DOHH2 (cell line): ENCODE measurements at regions not wholly inside any gene's neighbourhood (a gene's known extent, or its start where the extent isn't known, plus 50 kb on each side); places are given as distances from the start of the nearest gene placed in this dataset.

Experiments used
- H3F3A ChIP-seq: fragments of 200-600 bp; sonication (generic), shearing (Covaris generic); 2 replicates; pipeline ENCODE4 v1.6.0; 2016; ENCODE audit warnings: antibody characterized with exemption, mild to moderate bottlenecking; ENCODE audit not compliant: control insufficient read depth, insufficient read depth
- H3K27ac ChIP-seq: fragments of 200-600 bp; sonication (generic); 2 replicates; pipeline ENCODE4 v1.5.1; 2014; ENCODE audit warnings: low read depth, mild to moderate bottlenecking, low read length, moderate library complexity
- H3K27me3 ChIP-seq: fragments of 200-600 bp; sonication (generic); 2 replicates; pipeline ENCODE4 v1.6.1; 2014; ENCODE audit warnings: mild to moderate bottlenecking, low read length, mixed read lengths; ENCODE audit not compliant: control insufficient read depth
- H3K36me3 ChIP-seq: fragments of 200-600 bp; sonication (generic); 2 replicates; pipeline ENCODE4 v1.6.1; 2014; ENCODE audit warnings: mild to moderate bottlenecking, low read length, moderate library complexity, mixed read lengths; ENCODE audit not compliant: control insufficient read depth
- H3K4me1 ChIP-seq: fragments of 200-600 bp; sonication (generic); 2 replicates; pipeline ENCODE4 v1.6.1; 2014; ENCODE audit warnings: mild to moderate bottlenecking, low read length, mixed read lengths; ENCODE audit not compliant: control insufficient read depth
- H3K4me2 ChIP-seq: fragments of 200-600 bp; sonication (generic); 2 replicates; pipeline ENCODE4 v1.6.0; 2014; ENCODE audit warnings: mild to moderate bottlenecking, low read length, moderate library complexity
- H3K4me3 ChIP-seq: fragments of 200-600 bp; sonication (generic); 2 replicates; pipeline ENCODE4 v1.5.1; 2014; ENCODE audit warnings: mild to moderate bottlenecking, low read length, mixed read lengths
- H3K79me2 ChIP-seq: fragments of 200-600 bp; sonication (generic); 2 replicates; pipeline ENCODE4 v1.6.1; 2014; ENCODE audit warnings: mild to moderate bottlenecking, low read length, mixed read lengths; ENCODE audit not compliant: control insufficient read depth
- H3K9me2 ChIP-seq: fragments of 200-600 bp; sonication (generic); replicated peaks from 2 replicates; pipeline ENCODE4 v1.6.1; 2014; ENCODE audit warnings: mild to moderate bottlenecking, low read length, mixed read lengths; ENCODE audit not compliant: control insufficient read depth
- H3K9me3 ChIP-seq: fragments of 200-600 bp; sonication (generic); 2 replicates; pipeline ENCODE4 v1.6.1; 2014; ENCODE audit warnings: antibody characterized with exemption, low read length, mixed read lengths; ENCODE audit not compliant: control insufficient read depth, insufficient read depth
- H4K20me1 ChIP-seq: fragments of 200-600 bp; sonication (generic); 2 replicates; pipeline ENCODE4 v1.6.0; 2014; ENCODE audit warnings: low read depth, mild to moderate bottlenecking, antibody characterized with exemption, low read length, moderate library complexity; ENCODE audit not compliant: control insufficient read depth, insufficient read depth
- CTCF ChIP-seq: fragments of 200-600 bp; sonication (generic); IDR thresholded peaks from one replicate; pipeline ENCODE4 v1.5.1; 2014; ENCODE audit warnings: antibody characterized with exemption, mild to moderate bottlenecking, low read depth, low read length; ENCODE audit not compliant: poor library complexity, severe bottlenecking
- EZH2phosphoT487 ChIP-seq: fragments of 200-600 bp; sonication (generic); IDR thresholded peaks from 2 replicates; pipeline ENCODE4 v1.6.1; 2017; ENCODE audit warnings: borderline replicate concordance, mild to moderate bottlenecking, antibody characterized with exemption, low read length, moderate library complexity, mixed read lengths

- no peaks in the 10 kb centered on the region for H3F3A ChIP-seq
- no peaks in the 10 kb centered on the region for H4K20me1 ChIP-seq
- H3K27me3 ChIP-seq: no peaks in the 10 kb centered on the region
- no peak overlapping the region for H3K4me3 ChIP-seq
- no peaks in the 10 kb centered on the region for H3K79me2 ChIP-seq
- no peaks in the 10 kb centered on the region for H3K9me3 ChIP-seq
- no peak overlapping the region for H3K27ac ChIP-seq
- TF ChIP-seq CTCF (no peak), EZH2phosphoT487 (no peak)
- H3K36me3 ChIP-seq: no peaks in the 10 kb centered on the region
- H3K4me1 ChIP-seq: no peaks in the 10 kb centered on the region
- H3K9me2 ChIP-seq: no peaks in the 10 kb centered on the region
- no peak overlapping the region for H3K4me2 ChIP-seq
These were observed 113.6 kb upstream of the LIFR start for GRCh38 chr5:38670066-38670465.

- Histone ChIP-seq H3K27ac (no peak overlapping the region), H3K4me1 (no peaks in the 10 kb centered on the region), H3K79me2 (no peaks in the 10 kb centered on the region), H4K20me1 (no peaks in the 10 kb centered on the region), H3F3A (no peaks in the 10 kb centered on the region), H3K4me2 (no peak overlapping the region), H3K4me3 (no peak overlapping the region), H3K36me3 (no peaks in the 10 kb centered on the region), H3K27me3 (no peaks in the 10 kb centered on the region), H3K9me2 (no peaks in the 10 kb centered on the region), H3K9me3 (no peaks in the 10 kb centered on the region)
- TF ChIP-seq CTCF (no peak), EZH2phosphoT487 (no peak)
These were observed 114.4 kb upstream of the LIFR start for GRCh38 chr5:38670878-38671277.

- no peaks in the 10 kb centered on the region for H3F3A ChIP-seq
- H3K4me2 ChIP-seq: no peak overlapping the region
- no peaks in the 10 kb centered on the region for H3K4me1 ChIP-seq
- H3K4me3 ChIP-seq: no peak overlapping the region
- no peaks in the 10 kb centered on the region for H3K9me3 ChIP-seq
- no peaks in the 10 kb centered on the region for H4K20me1 ChIP-seq
- no peaks in the 10 kb centered on the region for H3K36me3 ChIP-seq
- H3K79me2 ChIP-seq: no peaks in the 10 kb centered on the region
- no peaks in the 10 kb centered on the region for H3K9me2 ChIP-seq
- H3K27me3 ChIP-seq: no peaks in the 10 kb centered on the region
- H3K27ac ChIP-seq: no peak overlapping the region
- no peak for TF ChIP-seq EZH2phosphoT487
- no peak for TF ChIP-seq CTCF
These were observed 115.8 kb upstream of the LIFR start for GRCh38 chr5:38672059-38672788.
